Astrocyte (in vitro differentiated cells and primary cell): ENCODE measurements at regions not wholly inside any gene's neighbourhood (a gene's known extent, or its start where the extent isn't known, plus 50 kb on each side); places are given as distances from the start of the nearest gene placed in this dataset.

ENCODE experiments used
- DNase-seq: peaks from one replicate; pipeline ENCODE4 v3.0.0-alpha.2; 2010; ENCODE audit warnings: low read depth
- FAIRE-seq: peaks from 2 replicates; lab custom pipeline; 2011; peaks lifted over from hg19 to GRCh38; lab: Jason Lieb, UNC
- H2AFZ ChIP-seq: 2 replicates; pipeline ENCODE4 v1.6.0; 2012; ENCODE audit warnings: low read depth, low read length, inconsistent platforms
- H3K27ac ChIP-seq: 2 replicates; pipeline ENCODE4 v1.5.1; 2011; ENCODE audit warnings: low read depth, low read length, inconsistent platforms
- H3K27me3 ChIP-seq: 2 replicates; pipeline ENCODE4 v1.6.0; 2011; ENCODE audit warnings: low read length, inconsistent platforms; ENCODE audit not compliant: insufficient read depth
- H3K36me3 ChIP-seq: 2 replicates; pipeline ENCODE4 v1.5.1; 2011; ENCODE audit warnings: low read length, inconsistent platforms; ENCODE audit not compliant: insufficient read depth
- H3K4me1 ChIP-seq: 2 replicates; pipeline ENCODE4 v1.5.1; 2011; ENCODE audit warnings: low read length, inconsistent platforms; ENCODE audit not compliant: insufficient read depth
- H3K4me2 ChIP-seq: 2 replicates; pipeline ENCODE4 v1.6.0; 2012; ENCODE audit warnings: low read length, inconsistent platforms
- H3K4me3 ChIP-seq: 2 replicates; pipeline ENCODE4 v1.5.1; 2011; ENCODE audit warnings: low read depth, mild to moderate bottlenecking, low read length, inconsistent platforms; ENCODE audit not compliant: insufficient read depth
- H3K79me2 ChIP-seq: 2 replicates; pipeline ENCODE4 v1.6.0; 2012; ENCODE audit warnings: mild to moderate bottlenecking, low read length, inconsistent platforms; ENCODE audit not compliant: insufficient read depth
- H3K9ac ChIP-seq: 2 replicates; pipeline ENCODE4 v1.6.0; 2012; ENCODE audit warnings: mild to moderate bottlenecking, low read length, inconsistent platforms
- H3K9me3 ChIP-seq: 2 replicates; pipeline ENCODE4 v1.5.1; 2012; ENCODE audit warnings: low read depth, mild to moderate bottlenecking, low read length, inconsistent platforms; ENCODE audit not compliant: insufficient read depth
- H4K20me1 ChIP-seq: 2 replicates; pipeline ENCODE4 v1.6.0; 2012; ENCODE audit warnings: low read length, inconsistent platforms; ENCODE audit not compliant: insufficient read depth
- H3K27ac Mint-ChIP-seq: one replicate; pipeline ENCODE4 v1.8.0; 2021; ENCODE audit warnings: mild to moderate bottlenecking, mixed read lengths; ENCODE audit not compliant: unreplicated experiment
- H3K27me3 Mint-ChIP-seq: one replicate; pipeline ENCODE4 v1.8.0; 2021; ENCODE audit warnings: low read depth, mixed read lengths; ENCODE audit not compliant: unreplicated experiment
- H3K36me3 Mint-ChIP-seq: one replicate; pipeline ENCODE4 v1.8.0; 2021; ENCODE audit warnings: low read depth, mixed read lengths; ENCODE audit not compliant: unreplicated experiment
- H3K4me1 Mint-ChIP-seq: one replicate; pipeline ENCODE4 v1.8.0; 2021; ENCODE audit warnings: low read depth, mixed read lengths; ENCODE audit not compliant: unreplicated experiment
- H3K4me3 Mint-ChIP-seq: one replicate; pipeline ENCODE4 v1.8.0; 2021; ENCODE audit warnings: mild to moderate bottlenecking, moderate library complexity, mixed read lengths; ENCODE audit not compliant: unreplicated experiment
- H3K9me3 Mint-ChIP-seq: one replicate; pipeline ENCODE4 v1.8.0; 2021; ENCODE audit warnings: mild to moderate bottlenecking, mixed read lengths; ENCODE audit not compliant: unreplicated experiment
- CTCF ChIP-seq: IDR thresholded peaks from 2 replicates; pipeline ENCODE4 v1.5.1; 2011; ENCODE audit warnings: low read depth, mild to moderate bottlenecking, inconsistent platforms, low read length, moderate library complexity; ENCODE audit not compliant: insufficient read depth
- EZH2 ChIP-seq: IDR thresholded peaks from 2 replicates; pipeline ENCODE4 v1.6.1; 2012; ENCODE audit warnings: mild to moderate bottlenecking, low read length, inconsistent platforms; ENCODE audit not compliant: insufficient read depth

- FAIRE-seq = no peak
- H3K36me3 Mint-ChIP-seq = no peaks in the 10 kb centered on the region
- no peak overlapping the region for H3K27ac Mint-ChIP-seq
- peaks cover 3% of the 10 kb centered on the region for H3K9me3 Mint-ChIP-seq
- H3K4me1 ChIP-seq = no peaks in the 10 kb centered on the region
- DNase-seq = no peak
- TF ChIP-seq EZH2 (no peak), CTCF (no peak)
- no peak overlapping the region for H3K27ac ChIP-seq
- no peaks in the 10 kb centered on the region for H3K36me3 ChIP-seq
- no peaks in the 10 kb centered on the region for H3K79me2 ChIP-seq
- H3K27me3 Mint-ChIP-seq = peaks cover 68% of the 10 kb centered on the region
- H3K4me3 ChIP-seq = no peak overlapping the region
- no peaks in the 10 kb centered on the region for H4K20me1 ChIP-seq
- no peak overlapping the region for H3K4me2 ChIP-seq
- H3K4me1 Mint-ChIP-seq = peaks cover 8% of the 10 kb centered on the region
- H2AFZ ChIP-seq = no peak overlapping the region
- H3K9ac ChIP-seq = no peak overlapping the region
- H3K9me3 ChIP-seq = no peaks in the 10 kb centered on the region
- H3K4me3 Mint-ChIP-seq = no peak overlapping the region
- peaks cover 9% of the 10 kb centered on the region for H3K27me3 ChIP-seq
Observed at GRCh38 chr22:44398856-44399837, 86.4 kb upstream of the SHISAL1 start.

GRCh38 chr22:44396727-44397722, 84.3 kb upstream of the SHISAL1 start:
- DNase-seq (no peak), FAIRE-seq (no peak)
- peaks cover 5% of the 10 kb centered on the region for H3K9me3 Mint-ChIP-seq
- no peaks in the 10 kb centered on the region for H3K36me3 ChIP-seq
- peaks cover 11% of the 10 kb centered on the region for H3K27me3 ChIP-seq
- no peak overlapping the region for H2AFZ ChIP-seq
- no peak overlapping the region for H3K27ac ChIP-seq
- H3K9me3 ChIP-seq = no peaks in the 10 kb centered on the region
- no peak overlapping the region for H3K4me3 ChIP-seq
- H3K9ac ChIP-seq = no peak overlapping the region
- no peaks in the 10 kb centered on the region for H3K4me1 ChIP-seq
- peaks cover 8% of the 10 kb centered on the region for H3K4me1 Mint-ChIP-seq
- H3K27me3 Mint-ChIP-seq = peaks cover 66% of the 10 kb centered on the region
- H4K20me1 ChIP-seq = no peaks in the 10 kb centered on the region
- H3K4me3 Mint-ChIP-seq = no peak overlapping the region
- no peak overlapping the region for H3K27ac Mint-ChIP-seq
- TF ChIP-seq EZH2 (no peak), CTCF (no peak)
- H3K36me3 Mint-ChIP-seq = no peaks in the 10 kb centered on the region
- no peaks in the 10 kb centered on the region for H3K79me2 ChIP-seq
- H3K4me2 ChIP-seq = no peak overlapping the region
